Frontal cortex (tissue), 3 donors: ENCODE measurements at regions not wholly inside any gene's neighbourhood (a gene's known extent, or its start where the extent isn't known, plus 50 kb on each side); places are given as distances from the start of the nearest gene placed in this dataset.
"Not testable (repeated sequence)": the region's sequence is repeated elsewhere in the genome, so short reads cannot be mapped to it uniquely, and the experiment has no call there.

Experiments used
- DNase-seq, 2 donors: peaks; one replicate each; pipeline ENCODE4 v3.0.0; 2012; ENCODE audit warnings: low spot score in 2 of 2
- FAIRE-seq: peaks from 2 replicates; lab custom pipeline; 2012; peaks lifted over from hg19 to GRCh38; lab: Jason Lieb, UNC
- donor health status: control.
- donor health status: control.
- donor health status: control.

GRCh38 chr1:189637041-189637440 is 840.6 kb downstream of the BRINP3 start:
- FAIRE-seq (no peak), DNase-seq (no peak)

- DNase-seq, FAIRE-seq: not testable (repeated sequence)
Measured at GRCh38 chr1:189644156-189644555, 833.5 kb downstream of the BRINP3 start.

GRCh38 chr1:189644970-189645369 is 832.7 kb downstream of the BRINP3 start:
- no peak for DNase-seq
- no peak for FAIRE-seq

- no peak for FAIRE-seq
Measured at GRCh38 chr1:189646066-189646465, 831.6 kb downstream of the BRINP3 start.

GRCh38 chr1:189654906-189655305 is 822.8 kb downstream of the BRINP3 start:
- FAIRE-seq = no peak

More at GRCh38 chr1:189646066-189646465, 831.6 kb downstream of the BRINP3 start:
- DNase-seq = no peak

GRCh38 chr1:189656628-189657530 is 820.8 kb downstream of the BRINP3 start:
- DNase-seq (no peak), FAIRE-seq (no peak)

More at GRCh38 chr1:189654906-189655305, 822.8 kb downstream of the BRINP3 start:
- no peak for DNase-seq

- DNase-seq (no peak), FAIRE-seq (no peak)
Measured at GRCh38 chr1:189657715-189658114, 819.9 kb downstream of the BRINP3 start.

- FAIRE-seq = no peak
- DNase-seq = no peak
Measured at GRCh38 chr1:189658381-189658780, 819.3 kb downstream of the BRINP3 start.

GRCh38 chr1:189659731-189660130 is 817.9 kb downstream of the BRINP3 start:
- no peak for FAIRE-seq
- no peak for DNase-seq

- no peak for FAIRE-seq
- DNase-seq = no peak
Measured at GRCh38 chr1:189662190-189662589, 815.5 kb downstream of the BRINP3 start.

- no peak for DNase-seq
Measured at GRCh38 chr1:189669846-189670245, 807.8 kb downstream of the BRINP3 start.

GRCh38 chr1:189673217-189673616 is 804.4 kb downstream of the BRINP3 start:
- FAIRE-seq (no peak), DNase-seq (no peak)

More at GRCh38 chr1:189669846-189670245, 807.8 kb downstream of the BRINP3 start:
- FAIRE-seq = no peak

GRCh38 chr1:189675712-189676244 is 801.9 kb downstream of the BRINP3 start:
- FAIRE-seq = no peak
- DNase-seq = no peak

GRCh38 chr1:189678779-189679178 is 798.9 kb downstream of the BRINP3 start:
- DNase-seq (no peak), FAIRE-seq (no peak)

- no peak for DNase-seq
- FAIRE-seq = no peak
Measured at GRCh38 chr1:189681252-189681919, 796.3 kb downstream of the BRINP3 start.

GRCh38 chr1:189682591-189682990 is 795.1 kb downstream of the BRINP3 start:
- no peak for FAIRE-seq
- no peak for DNase-seq

- no peak for FAIRE-seq
Measured at GRCh38 chr1:189686288-189686687, 791.4 kb downstream of the BRINP3 start.

GRCh38 chr1:189693140-189693539 is 784.5 kb downstream of the BRINP3 start:
- DNase-seq (no peak), FAIRE-seq (no peak)

More at GRCh38 chr1:189686288-189686687, 791.4 kb downstream of the BRINP3 start:
- no peak for DNase-seq

GRCh38 chr1:189696297-189696696 is 781.4 kb downstream of the BRINP3 start:
- DNase-seq = no peak
- FAIRE-seq = no peak

GRCh38 chr1:189697113-189697512 is 780.6 kb downstream of the BRINP3 start:
- no peak for FAIRE-seq

GRCh38 chr1:189701606-189702005 is 776.1 kb downstream of the BRINP3 start:
- DNase-seq (no peak), FAIRE-seq (no peak)

More at GRCh38 chr1:189697113-189697512, 780.6 kb downstream of the BRINP3 start:
- no peak for DNase-seq
